Stimulated activated CD4-positive, alpha-beta T cell treated with anti-CD3 and anti-CD28 coated beads, Interleukin-12 subunit alpha, Interleukin-12 subunit beta, amount 100 ng/mL, for 24 hours (primary cell): ENCODE measurements at regions not wholly inside any gene's neighbourhood (a gene's known extent, or its start where the extent isn't known, plus 50 kb on each side); places are given as distances from the start of the nearest gene placed in this dataset.

Source experiments
- DNase-seq, 2 experiments: peaks; one replicate each; pipeline ENCODE4 v3.0.0-alpha.2; 2020; ENCODE audit warnings: low read depth in 2 of 2

DNA sequence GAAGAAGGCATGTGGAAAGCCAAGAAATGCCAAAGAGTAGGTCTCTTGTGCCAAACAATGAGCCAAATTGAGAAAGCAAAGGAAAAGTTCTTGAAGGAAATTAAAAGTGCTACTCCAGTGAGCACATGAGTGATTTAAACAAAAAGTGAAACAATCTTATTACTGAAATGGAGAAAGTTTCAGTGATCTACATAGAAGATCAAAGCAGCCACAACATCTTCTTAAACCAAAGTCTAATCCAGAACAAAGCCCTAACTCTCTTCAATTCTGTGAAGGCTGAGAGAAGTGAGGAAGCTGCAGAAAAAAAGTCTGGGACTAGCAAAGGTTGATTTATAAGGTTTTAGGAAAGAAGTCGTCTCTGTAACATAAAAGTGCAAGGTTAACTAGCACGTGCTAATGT lies 259.6 kb downstream of the FLRT2 start:
- no peak for DNase-seq

DNA sequence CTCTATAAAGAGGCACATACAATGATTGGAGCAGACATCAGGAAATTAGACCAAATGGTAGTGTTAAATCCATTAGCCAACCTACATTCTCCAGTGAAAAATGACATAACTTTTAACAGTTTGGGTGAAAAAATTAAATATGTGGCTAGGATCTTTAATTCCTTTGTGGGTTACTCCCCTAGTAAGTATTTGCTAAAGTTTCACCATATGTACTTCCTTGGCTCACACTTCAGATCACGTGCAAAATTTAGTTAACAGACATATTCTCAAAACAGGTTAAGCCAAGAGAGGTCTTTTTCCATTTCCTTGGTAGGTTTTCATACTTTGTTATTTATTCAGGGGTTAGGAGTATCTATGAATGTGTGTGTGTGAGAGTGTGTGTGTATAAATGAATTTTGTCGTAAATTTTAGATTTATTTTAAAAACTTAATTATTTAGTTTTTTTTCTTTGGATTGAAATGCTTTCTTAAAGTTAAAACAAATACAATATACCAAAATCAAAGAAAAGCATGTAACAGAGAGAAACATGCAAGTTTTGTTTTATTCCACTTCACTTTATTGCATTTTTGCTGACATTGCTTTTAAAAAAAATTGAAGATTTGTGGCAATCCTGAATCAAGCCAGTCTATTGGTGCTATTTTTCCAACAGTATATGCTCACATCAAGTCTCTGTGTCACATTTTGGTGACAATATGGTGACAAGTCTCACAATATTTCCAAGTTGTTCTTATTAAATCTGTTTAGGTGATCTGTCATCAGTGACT lies 258.7 kb downstream of the FLRT2 start:
- DNase-seq: no peak

DNA sequence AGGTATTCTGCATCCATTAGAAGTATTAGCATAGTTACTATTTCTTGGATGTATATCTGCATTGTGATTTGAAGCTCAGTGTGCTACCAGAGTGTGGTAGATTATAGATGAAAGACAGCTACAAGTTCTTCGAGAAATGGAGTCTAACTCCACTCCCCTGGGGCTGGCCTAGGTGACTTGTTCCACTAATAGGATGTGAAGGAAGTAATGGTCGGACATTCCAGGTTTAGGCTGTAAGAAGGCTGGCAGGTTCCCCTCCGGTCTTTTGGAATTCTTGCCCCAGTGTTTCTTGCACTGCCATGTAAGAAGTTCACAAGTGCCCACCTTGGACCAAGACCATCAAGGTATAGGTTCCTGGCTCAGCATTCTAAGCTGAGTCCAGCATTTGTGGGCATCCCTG lies 236.4 kb downstream of the FLRT2 start:
- no peak for DNase-seq

DNA sequence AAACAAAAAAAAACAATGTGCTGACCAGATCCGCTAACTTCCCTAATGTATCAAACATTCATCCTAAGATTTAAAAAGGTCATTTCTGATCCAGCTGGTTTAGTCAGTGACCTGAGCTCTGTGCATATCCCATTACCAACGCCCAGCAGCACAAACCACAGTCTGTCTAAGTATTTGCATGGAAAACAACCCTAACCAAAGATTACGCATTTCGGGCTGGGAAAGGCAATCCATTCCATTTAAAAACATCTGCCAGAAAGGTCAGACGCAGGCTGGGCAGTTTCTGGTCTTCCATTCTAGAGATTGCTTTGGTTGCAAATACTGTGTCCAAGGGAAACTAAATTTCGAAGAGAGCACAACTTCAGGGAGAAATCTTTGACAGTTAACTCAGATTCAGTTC lies 234.9 kb downstream of the FLRT2 start:
- no peak for DNase-seq

DNA sequence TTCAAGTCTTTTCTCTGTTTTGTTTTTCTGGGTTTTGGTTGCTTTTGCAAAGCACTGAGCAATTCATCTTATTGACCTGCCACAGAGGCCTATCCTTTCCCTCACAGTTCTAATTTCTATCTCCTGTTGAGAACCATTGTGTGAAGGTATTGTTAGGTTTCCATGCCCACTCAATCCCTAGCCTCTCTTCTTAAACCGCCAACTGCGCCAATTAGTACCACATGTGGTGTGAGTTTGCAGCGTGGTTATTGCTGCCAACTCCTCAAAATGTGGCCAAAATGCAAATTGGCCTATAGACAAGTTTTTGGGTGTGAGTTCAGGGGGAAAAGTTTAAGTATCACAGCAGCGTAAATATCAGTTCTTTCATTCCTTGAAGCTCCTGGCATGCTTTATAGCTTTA lies 232.6 kb downstream of the FLRT2 start:
- no peak for DNase-seq

DNA sequence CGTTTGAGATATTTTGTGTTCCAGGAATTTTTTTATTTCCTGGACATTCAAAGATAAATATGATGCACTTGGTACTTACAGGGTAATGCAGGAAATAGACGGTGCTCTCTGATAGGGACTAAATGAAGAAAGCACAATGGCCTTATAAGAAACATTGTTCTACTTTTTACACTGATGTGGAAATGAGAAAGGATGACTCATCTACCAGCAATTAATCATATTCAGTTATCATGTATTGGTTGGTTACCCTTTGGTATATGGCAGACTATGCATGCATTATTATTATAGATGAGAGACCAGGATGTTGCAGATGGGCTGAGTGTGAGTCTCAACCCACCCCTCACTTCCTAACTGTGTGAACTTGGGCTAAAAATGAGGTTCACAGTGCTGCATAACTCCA lies 222.2 kb downstream of the FLRT2 start:
- no peak for DNase-seq

DNA sequence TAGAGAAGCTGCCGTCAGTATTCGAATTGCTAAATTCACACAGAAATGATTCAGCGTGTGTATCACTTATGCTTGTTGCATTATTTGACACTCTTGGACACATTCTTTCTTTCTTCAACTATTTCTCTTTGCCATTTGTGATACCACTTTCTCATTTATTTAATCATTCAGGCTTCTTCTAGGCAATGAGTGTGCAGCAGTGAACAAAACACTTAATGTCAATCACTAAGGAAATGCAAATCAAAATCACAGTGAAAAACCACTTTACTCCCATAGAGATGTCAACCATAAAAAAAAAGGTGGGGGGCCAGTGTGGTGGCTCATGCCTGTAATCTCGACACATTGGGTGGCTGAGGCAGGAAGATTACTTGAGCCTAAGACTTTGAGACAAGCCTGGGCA lies 214.6 kb downstream of the FLRT2 start:
- no peak for DNase-seq

DNA sequence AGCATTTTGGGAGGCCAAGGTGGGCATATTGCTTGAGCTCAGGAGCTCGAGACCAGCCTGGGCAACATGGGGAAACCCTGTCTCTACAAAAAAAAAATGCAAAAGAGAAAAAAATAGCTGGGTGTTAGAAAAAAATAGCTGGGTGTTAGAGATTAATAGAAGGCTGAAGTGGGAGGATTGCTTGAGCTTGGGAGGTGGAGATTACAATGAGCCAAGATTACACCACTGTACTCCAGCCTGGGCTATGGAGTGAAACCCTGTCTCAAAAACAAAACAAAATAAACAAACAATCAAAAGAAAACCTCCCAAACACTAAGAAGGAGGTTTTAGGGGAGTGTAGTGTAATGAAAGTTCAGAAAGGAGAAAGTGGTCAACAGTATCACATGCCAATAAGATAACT lies 202.1 kb downstream of the FLRT2 start:
- no peak for DNase-seq

DNA sequence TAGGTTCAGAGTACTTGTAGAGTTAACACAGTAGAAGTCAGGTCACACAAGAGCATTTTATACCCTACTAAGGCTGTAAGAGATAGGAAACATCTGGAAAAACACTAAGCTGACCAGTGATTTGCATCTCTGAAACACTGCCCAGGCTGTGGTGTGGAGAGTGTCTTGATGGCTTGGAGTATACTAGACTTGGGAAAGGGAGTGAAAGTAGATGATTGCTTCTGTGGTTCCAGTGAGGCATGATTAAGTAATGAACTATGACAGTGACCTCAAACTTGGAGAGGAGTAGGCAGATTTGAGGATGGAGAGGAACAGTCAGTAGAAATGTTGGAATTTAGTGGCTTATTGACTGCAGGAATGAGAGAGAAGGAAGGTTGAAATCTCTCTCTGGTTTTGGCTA lies 201.2 kb downstream of the FLRT2 start:
- DNase-seq: no peak

DNA sequence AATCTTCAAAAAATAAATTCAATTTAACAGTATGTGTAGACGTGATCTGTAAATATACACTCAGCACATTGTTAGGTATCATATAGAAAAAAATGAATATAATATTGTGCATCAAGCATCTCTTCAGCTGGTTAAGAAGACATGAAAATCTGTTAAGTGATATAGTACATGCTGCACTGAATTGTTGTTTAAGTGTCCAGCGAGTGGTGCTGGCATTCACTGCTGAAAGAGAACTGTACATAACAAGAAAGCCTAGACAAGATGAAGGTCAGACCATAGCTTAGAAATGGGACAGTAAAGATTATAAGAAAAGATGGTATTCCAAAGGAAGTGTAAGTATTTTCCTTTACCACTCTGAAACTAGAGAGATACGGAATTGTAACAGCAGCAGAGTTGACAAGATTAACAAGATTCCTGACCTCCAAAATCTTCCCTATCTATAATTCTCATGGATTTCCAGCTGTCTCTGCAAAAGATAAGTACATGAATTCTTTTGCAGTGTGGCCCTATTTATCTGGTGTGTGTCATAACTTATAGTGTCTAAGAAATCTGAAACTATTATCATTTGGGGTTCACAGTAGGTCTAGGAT lies 198.6 kb downstream of the FLRT2 start:
- no peak for DNase-seq

DNA sequence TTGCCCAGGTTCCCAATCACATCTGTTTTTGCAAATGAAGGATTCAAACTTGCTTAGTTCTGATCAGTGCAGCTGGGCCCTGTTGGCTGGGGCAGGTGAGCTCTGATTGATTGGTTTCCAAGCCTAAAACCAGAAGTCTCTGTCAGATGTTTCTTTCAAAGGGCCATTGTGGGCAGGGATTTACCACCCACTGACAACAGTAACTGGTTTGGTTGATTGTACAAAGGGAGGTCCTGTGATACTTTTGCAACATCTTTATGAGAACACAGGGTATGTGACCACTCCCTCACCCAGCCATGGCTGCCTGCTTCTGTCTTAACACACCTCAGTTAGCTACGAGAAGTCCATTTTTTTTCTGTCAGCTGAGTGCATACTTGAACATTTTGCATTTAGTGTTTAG lies 184.1 kb downstream of the FLRT2 start:
- DNase-seq: no peak

DNA sequence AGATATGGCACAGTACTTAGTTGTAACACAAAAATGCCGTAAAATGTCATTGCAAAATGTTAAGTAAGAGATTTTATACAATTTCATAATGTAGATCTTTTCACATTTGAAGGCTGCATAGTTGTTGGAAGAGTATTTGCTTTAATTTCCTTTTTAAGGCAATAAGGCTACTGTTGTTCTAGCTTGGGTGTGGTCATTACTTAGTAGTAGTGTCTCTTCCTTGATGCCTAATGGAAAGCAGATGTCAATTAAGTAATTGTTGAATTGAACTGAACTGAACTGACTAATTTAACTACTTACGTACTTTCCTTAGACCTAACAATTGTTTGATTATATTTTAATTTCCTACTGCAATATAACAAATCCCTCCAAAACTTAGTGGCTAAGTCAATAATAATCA lies 181.7 kb downstream of the FLRT2 start:
- no peak for DNase-seq
